Limb (tissue), 2 donors: ENCODE measurements at regions not wholly inside any gene's neighbourhood (a gene's known extent, or its start where the extent isn't known, plus 50 kb on each side); places are given as distances from the start of the nearest gene placed in this dataset.

Experiments
- DNase-seq, 2 donors: peaks; one replicate each; pipeline ENCODE4 v3.0.0-alpha.2; 2016; ENCODE audit errors: extremely low spot score in 2 of 2

DNA sequence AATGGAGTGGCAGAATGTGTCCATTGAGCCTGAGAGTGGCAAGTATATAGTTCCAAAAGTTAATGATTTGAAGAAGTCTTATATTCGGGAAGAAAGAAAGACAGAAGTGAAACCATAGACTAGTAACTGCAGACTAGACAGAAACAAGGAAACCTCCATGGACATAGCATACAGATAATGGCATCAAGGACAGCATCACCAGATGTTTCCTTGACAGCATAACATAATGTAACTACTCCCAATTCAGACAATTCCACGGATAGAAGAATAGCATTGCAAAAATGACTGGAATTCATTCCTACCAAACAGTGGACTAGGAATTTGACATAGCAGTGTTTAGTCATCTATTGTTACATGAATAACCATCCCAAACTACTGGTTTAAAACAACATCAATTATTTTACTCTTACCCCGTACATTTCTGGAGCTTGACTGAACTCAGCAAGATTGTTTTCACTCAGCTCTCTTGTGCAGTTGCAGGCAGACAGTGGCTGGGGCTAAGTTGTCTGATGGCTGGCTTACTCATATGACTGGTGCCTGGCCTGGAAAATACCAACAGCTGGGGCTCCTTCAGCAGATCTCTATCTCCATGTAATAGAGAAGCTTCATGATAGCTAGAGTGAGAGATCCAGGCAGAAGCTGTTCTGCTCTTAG, 109.7 kb upstream of the GADL1 start:
- peak in 1 of 2 donors; percentile 60 for DNase-seq

DNA sequence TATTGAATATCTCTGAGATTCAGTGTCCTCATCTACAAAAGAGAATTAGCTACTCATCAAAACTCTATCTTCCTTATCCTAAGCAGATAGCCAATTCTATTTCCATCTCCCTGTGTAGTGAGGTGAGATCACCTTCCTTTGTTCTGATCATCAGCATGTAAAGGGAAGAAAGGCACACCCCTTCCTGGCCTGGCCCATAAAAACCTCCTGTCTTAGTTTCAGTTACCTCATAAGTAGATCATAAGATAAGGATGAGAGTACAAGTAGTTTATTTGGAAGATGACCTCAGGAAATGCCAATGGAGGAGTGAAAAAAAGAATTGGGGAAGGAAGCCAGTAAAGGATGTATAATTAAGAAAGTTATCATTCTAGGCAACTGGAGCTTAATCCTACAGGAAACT, 114.5 kb upstream of the GADL1 start:
- DNase-seq: no peak

DNA sequence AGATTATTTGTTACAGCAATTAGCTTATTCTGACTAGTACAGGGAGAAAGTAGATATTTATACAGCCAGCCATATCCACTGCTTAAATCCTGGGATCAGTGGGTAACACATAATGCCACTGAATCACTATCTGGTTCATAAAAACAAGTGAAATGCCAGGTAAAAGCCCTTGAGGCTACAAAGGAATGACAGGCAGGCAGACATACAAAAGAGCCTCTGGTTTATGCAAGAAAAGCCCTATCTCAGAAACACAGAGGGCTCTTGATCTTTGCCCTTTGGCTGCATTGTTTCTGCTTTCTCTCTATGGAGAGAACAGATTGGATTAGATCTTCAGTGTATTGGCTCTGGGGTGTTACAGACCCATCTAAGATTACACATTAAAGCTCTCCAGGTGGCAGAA, 115.4 kb upstream of the GADL1 start:
- DNase-seq: no peak

DNA sequence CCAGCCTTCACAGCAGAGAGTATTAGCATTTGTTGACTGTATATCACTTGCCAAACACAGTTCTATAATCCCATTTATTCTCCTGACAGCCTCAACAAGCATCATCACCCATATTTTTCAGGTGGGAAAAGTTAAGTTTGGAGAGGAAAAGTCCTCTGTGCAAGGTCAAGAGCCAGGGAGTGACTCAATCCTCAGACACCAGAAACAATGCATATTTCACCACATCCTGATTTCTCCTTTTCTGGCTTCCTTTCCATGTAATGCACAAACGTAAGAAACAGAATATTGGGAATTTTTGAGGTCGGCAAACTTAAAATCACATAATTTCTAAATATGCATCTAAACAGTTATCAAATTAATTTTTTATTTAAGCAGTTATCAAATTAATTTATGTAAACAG, 116.0 kb upstream of the GADL1 start:
- DNase-seq: no peak

DNA sequence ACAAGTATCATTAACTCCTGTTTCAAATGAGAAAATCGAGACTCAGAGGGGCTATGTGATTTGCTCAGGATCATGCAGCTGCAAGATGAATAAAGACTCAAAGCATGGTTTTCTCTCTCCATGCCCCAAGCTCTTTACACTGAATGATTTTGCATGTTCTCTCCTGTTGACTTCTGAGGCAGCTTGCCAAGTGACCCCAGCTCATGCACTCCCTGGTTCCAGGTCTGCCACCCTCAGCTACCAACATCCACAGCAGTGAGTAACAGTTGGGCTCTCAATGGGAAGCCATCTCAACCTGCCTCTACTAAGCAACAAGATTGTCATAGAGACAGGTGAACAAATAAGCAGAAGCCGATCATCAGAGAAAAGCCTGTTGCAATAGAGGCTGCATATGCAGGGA, 116.9 kb upstream of the GADL1 start:
- DNase-seq: no peak

DNA sequence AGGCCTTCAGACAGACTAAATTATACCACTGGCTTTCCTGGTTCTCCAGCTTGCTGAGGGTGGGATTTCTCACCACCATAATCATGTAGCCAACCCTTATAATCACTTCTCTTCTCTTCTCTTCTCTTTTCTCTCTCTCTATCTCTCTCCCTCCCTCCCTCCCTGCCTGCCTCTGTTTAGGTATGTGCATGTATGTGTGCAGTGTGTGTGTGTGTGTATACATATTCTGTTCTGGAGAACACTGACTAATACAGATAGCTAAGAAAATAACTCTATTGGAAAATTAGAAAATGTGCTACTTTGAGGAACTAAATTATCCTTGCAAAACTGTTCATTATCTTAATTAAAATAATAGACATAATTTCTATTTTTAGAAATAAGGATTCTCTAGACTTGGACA, 118.6 kb upstream of the GADL1 start:
- no peak for DNase-seq

DNA sequence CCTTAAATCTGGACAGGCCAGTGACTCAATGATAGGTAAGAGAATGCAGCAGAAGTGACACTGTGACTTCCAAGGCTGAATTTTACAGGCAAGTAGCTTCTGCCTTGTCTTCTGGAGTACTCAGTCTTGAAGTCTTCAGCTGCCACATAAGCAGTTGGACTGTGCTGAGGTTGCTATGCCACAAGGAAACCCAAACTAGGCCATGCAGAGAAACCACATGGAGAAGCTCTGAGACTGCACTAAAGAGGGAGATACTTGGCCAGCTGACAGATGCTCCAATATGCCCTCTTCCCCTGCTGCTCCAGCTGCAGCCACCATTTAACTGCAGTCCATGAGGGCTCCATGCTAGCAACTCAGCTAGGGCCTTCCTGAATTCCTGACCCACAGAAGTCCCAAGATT, 119.4 kb upstream of the GADL1 start:
- no peak for DNase-seq

DNA sequence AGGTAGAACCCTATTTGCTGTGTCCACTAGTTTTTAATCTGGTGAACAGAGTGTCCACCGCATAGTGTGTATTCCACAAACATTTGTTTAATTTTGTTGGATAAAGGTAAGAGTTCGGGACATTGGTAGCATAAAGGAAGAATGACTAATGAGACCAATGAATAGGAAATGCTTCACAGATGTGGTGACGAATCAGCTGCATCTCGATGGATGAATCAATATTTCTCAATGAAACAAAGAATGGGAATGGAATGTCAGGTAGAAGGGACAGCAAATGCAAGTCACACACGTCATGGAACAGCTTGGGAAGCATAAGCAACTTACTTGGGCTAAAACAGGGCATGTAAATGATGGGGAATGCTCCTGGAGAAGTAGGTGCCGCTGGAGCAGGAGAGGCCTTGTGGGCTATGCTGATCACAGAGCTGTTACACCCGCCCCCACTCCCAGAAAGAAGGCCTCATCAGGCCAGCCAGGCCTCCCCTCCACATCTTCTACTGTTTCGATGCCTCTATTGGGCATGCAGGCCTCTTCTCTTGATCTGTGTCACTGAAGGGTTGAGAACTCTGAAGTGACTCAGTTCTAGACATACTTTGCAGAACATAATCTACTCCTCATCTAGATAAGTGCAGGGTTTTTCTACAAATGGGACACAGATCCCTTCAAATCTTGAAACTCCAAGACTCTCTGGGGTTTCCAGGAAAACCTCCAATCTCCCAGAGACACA, 120.0 kb upstream of the GADL1 start:
- no peak for DNase-seq

DNA sequence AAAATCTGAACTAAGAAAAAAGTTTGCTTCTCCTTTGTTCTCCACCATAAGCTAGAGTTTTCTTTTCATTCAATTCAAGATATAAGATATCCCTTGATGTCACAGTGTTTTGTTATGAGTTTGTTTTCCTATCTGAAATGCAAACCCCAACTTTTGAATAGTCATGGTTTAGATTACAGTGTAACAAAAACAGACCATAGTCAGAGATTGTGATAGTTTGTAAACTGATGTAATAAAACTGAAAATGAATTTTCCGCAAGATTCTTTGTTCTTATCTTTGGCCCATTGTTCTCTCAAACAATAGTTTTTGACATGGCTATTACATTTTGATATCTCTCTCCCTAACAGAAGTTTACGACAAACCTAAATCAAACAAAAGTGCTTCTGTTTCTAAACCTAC, 121.7 kb upstream of the GADL1 start:
- no peak for DNase-seq

DNA sequence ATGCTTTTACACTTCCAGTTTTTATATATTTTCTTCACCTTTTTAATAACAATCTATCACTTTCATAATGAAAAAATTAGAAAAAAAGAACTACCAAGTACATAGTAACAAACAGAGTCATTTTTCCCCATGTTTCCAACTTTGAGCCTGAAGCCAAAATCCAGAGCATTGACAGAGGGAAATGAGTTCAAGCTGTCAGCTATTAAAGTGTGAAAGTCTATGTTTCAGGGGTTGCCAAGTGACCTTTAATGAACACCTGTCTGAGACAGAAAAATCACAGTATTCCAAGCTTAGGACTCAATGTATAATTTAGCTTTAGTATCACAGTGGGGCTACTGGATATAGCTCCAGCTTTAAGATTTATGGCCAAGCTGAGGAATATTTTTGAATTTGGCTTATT, 128.3 kb upstream of the GADL1 start:
- DNase-seq: peak in 1 of 2 donors; percentile 44

DNA sequence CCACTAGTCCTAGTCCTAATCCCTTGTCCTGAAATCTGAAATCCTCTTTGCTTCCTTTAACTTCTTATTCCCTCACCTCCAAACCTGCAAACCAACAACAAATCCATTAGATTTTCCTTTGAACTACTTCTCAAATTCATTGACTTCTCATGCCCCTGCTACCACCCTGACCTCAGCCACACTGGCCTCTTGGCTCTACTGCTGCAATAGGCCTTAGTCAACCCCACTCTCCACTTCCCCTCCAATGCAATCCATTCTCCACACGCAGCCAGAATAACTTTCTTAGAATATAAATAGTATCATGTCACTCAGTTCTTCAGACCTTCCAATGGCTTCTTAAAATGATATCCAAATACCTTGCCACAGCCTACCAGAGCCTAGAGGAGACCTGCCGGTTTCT, 131.1 kb upstream of the GADL1 start:
- DNase-seq: no peak

DNA sequence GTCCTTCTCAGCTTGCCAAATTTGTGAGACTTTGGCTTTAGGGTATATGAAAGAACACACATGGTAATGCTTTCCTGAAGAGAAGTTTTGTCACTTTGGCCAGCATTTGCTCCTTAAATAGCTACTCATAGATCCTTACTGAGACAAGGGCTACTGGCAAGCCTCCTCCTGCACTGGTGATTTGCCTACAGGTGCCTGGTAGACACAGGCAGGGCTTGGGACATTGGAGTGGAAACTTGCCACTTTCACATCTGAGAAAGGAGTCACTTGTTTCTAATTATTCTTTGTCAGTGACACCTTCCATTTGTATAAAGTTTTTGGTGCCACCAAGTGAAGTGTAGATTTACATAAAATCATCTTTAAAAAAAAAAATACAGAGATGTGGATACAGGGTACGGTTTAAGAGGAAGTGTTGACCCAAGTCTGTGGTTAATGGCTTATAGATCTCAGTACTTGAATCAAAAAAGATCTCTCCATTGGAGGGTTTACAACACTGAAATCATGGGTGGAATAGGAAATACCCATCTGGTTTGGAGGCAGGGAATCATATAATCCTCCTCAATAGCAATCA, 132.8 kb upstream of the GADL1 start:
- no peak for DNase-seq

DNA sequence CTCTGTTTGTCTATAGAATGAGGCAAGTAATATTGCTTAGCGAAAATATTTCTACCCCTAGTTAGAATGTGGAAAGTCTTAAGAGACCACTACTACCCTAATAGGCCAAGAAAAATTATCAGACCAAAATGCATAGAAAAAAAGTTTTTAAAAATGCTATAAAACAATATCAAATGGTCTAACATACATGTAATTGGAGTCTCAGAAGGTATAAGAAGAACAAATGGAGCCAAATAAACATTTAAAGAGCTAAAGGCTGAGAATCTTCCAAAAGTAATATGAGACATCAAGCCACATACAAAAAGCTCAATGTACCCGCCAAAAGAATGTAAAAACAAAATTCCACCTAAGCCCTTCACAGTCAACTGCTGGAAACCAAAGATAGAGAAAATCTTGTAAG, 133.5 kb upstream of the GADL1 start:
- no peak for DNase-seq

DNA sequence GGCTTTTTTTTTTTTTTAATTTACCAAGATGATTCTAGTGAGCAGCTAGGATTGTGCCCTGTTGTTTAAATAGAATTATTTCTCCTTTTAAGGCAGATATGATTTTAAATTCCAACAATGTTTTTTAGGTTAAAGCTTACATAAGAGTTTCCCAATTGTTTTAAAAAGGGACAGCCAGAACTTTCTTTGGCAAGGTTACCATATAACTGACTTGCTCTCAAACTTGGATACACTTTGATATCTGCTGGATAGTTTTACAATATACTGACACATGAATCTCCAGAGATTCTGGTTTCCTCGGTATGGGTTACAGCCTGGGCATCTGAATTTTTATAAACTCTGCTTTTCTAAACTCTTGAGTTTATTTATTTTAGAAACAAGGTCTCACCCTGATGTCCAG, 134.3 kb upstream of the GADL1 start:
- DNase-seq: no peak

DNA sequence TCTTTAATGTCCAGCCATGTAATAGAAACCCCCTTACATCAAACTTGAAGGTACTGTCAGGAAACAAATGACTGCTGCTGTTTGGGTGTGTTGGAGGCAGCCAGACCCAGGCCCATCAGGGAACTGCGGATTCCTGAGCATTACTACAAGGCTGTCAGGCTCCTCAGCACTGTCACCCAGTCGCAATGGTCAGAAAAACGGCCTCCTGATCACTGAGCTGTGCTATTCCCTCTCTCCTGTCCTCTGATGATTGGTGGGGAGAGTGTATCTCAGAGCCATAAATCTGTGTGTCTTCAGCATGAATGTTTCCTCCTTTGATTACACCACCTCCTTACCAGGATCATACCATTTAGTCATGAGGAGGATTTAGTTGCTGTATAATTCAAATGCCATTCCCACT, 135.2 kb upstream of the GADL1 start:
- no peak for DNase-seq

DNA sequence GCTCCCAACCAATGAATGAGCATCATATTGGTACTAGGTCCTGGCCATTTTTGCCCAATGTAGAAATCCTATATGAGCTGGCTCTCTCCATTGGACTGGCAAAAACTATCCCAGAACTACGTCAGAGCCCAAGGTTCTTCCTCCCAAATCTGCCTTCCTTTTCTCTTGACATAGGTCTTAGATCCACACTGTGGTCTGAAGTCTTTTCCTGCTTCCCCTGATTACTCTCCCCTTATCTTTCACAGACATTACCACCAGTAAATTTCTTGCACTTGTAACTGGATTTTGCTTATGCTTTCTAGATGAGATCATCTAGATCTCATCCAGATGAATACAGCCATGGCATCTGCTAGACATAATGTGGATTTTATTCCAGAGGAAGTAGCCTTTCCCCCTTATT, 141.2 kb upstream of the GADL1 start:
- DNase-seq: no peak

DNA sequence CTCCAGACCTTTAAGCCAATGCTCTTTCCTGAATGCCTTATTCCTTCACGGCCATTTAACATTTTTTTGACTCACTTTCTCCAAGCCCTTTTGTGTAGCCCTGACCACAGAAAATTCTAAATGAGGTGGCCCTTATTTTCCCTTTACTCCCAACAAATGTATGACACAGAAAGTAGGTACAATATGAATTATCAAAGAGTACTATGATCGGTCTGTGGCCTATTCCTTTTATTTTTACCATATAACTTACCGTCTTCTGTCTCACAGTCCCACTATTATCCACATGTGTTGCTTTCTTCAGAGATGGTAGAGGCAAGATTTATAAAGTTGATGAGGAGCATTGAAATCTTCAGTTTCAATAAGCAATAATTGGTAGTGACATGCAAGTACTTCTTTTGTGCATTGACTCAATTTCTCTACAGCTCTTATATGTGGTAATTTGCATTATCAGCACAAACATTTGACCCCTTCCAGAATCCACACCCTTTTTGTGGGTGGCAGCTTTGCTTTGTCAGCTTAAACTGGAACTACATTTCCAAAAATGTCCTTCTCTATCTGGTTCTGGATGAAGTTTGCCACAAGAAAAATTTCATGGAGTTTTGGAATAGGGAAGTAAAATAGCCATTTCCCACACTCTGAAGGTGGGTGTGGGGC, 143.8 kb upstream of the GADL1 start:
- no peak for DNase-seq

DNA sequence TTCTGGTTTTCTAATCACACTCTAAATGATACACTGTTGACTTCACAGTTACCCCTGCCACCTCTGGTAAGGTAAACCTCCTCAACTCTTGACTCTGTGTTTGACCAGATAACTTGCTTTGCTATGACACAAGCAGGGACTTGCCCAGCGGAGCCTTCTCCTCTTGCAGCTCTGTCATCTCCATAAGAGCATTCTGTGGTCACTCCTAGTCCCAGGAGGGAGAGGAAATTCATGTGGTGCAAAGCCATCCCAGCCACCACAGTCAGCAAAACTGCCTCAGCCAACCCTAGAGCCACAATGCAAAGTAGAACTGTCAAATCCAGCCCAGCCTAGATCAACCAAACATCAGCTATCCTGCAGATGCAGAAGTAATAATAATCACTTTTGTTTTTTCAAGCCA, 144.7 kb upstream of the GADL1 start:
- DNase-seq: no peak

DNA sequence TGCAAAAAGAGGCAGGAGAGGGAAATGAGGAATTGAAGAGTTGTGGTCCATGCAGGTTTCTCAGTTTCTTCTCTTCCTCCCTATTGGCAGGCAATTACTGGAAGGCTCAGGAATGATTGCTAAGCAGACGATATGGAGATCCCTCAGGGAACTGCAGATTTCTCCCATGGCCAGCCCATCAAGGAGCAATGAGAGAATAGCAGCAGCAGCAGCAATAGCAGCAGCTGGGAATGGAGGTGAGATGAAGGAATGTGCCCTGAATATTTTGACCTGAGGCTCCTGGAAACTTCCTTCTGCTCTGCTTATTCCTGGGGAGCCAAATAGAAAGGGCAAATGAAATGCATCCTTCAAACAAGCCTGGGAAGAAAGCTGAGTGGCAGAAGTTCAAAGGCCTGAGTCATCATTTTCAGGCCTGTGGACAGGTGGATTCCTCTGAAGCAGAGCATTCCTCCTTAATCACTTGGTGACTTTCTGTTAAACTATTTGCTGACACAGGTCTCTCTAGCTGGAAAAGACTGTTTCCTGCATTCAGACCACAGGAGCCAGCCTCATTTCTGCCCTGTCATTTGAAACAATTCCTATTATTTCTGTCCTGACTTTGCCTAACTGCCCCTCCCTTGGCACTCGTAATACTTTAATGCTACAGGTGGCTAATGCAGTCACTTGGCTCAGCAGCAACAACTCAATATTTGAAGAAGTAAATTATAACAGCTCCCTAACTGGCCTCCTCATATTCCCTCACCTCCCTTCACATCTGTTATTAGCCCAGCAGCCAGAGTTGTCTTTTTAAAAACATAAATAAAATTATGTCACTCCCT, 146.9 kb upstream of the GADL1 start:
- DNase-seq: no peak

DNA sequence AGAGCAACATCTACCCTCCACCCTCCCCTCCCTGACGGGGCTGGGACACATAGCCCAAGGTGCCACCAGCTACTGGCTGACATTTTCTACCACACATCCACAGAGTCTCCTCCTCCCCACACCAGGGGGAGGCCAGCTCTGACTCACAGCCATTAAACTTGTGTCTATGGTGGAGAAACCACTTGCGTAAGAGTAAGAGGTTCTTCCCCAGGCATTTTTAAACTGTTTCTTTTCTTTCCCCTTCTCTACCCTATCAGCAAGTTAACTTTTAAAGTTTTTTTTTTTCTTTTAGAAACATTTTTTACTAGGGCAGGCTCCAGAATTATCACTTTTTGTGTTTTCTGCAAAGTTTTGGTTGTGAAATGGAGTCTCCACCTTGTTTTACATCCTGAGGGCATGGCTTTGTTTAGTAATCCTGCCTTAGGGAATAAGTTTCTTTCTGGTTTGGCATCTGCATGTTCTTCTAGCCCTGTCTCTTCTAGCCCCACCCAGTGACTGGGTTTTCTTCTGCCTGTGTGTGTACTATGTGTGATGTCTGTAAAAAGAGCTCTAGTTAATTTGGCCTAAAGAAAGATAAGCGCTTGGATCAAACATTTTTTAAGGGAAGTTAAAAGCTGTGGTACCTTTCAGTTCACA, 148.8 kb upstream of the GADL1 start:
- no peak for DNase-seq

DNA sequence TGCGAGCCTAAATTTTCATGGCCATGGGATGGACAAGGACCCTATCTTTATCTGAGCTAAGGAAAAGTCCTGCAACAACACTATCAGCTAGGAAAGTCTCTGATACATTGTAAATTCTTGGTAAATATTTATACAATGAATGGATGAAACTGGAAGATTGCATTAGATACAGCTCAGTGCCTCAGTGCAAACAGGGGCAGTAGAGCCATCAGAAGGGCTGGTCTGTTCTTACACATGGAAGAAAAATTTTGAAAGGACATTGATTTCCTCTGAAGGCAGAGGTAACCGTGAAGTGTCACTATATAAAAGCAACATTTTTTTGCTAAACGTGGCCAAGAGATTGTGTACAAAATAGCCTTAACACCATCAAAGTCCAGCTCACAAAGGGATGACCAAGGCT, 153.2 kb upstream of the GADL1 start:
- DNase-seq: no peak
